GM18511 (cell line): ENCODE measurements at regions not wholly inside any gene's neighbourhood (a gene's known extent, or its start where the extent isn't known, plus 50 kb on each side); places are given as distances from the start of the nearest gene placed in this dataset.
"Not testable (repeated sequence)": the region's sequence is repeated elsewhere in the genome, so short reads cannot be mapped to it uniquely, and the experiment has no call there.

Experiments used
- ATAC-seq: cut with Tn5 transposase; IDR thresholded peaks from one replicate; pipeline ENCODE4 v1.9.1; 2021; ENCODE audit warnings: mild to moderate bottlenecking, moderate library complexity; ENCODE audit not compliant: unreplicated experiment

- ATAC-seq: no peak
These were observed 120.0 kb downstream of the GALR1 start for GRCh38 chr18:77369644-77370043.

GRCh38 chr18:77373730-77374445, 124.2 kb downstream of the GALR1 start:
- ATAC-seq: no peak

- no peak for ATAC-seq
These were observed 124.8 kb downstream of the GALR1 start for GRCh38 chr18:77374446-77374805.

GRCh38 chr18:77376043-77376732, 126.5 kb downstream of the GALR1 start:
- ATAC-seq: no peak

GRCh38 chr18:77376733-77377094, 127.1 kb downstream of the GALR1 start:
- ATAC-seq: no peak

GRCh38 chr18:77377813-77378212, 128.2 kb downstream of the GALR1 start:
- no peak for ATAC-seq

GRCh38 chr18:77379976-77380509, 130.4 kb downstream of the GALR1 start:
- no peak for ATAC-seq

GRCh38 chr18:77380695-77381094, 131.0 kb downstream of the GALR1 start:
- no peak for ATAC-seq

- no peak for ATAC-seq
These were observed 142.7 kb downstream of the GALR1 start for GRCh38 chr18:77392321-77392720.

GRCh38 chr18:77393519-77393918, 143.9 kb downstream of the GALR1 start:
- no peak for ATAC-seq

- no peak for ATAC-seq
These were observed 146.3 kb downstream of the GALR1 start for GRCh38 chr18:77395953-77396352.

- ATAC-seq: no peak
These were observed 147.4 kb downstream of the GALR1 start for GRCh38 chr18:77397056-77397455.

- no peak for ATAC-seq
These were observed 148.0 kb downstream of the GALR1 start for GRCh38 chr18:77397617-77398016.

GRCh38 chr18:77400561-77400960, 150.9 kb downstream of the GALR1 start:
- no peak for ATAC-seq

GRCh38 chr18:77401173-77401572, 151.5 kb downstream of the GALR1 start:
- ATAC-seq: no peak

- no peak for ATAC-seq
These were observed 154.4 kb downstream of the GALR1 start for GRCh38 chr18:77403969-77404535.

- no peak for ATAC-seq
These were observed 155.4 kb downstream of the GALR1 start for GRCh38 chr18:77405096-77405495.

- no peak for ATAC-seq
These were observed 158.1 kb downstream of the GALR1 start for GRCh38 chr18:77407733-77408132.

GRCh38 chr18:77421546-77421945, 171.9 kb downstream of the GALR1 start:
- not testable (repeated sequence) for ATAC-seq

GRCh38 chr18:77422974-77423867, 173.6 kb downstream of the GALR1 start:
- ATAC-seq: no peak

GRCh38 chr18:77433076-77433475, 183.4 kb downstream of the GALR1 start:
- no peak for ATAC-seq
